Astrocyte of the cerebellum (primary cell): ENCODE measurements at regions not wholly inside any gene's neighbourhood (a gene's known extent, or its start where the extent isn't known, plus 50 kb on each side); places are given as distances from the start of the nearest gene placed in this dataset.

Experiments used
- DNase-seq: peaks from one replicate; pipeline ENCODE4 v3.0.0-alpha.2; 2011; ENCODE audit warnings: low read depth
- H3K4me3 ChIP-seq: 2 replicates; pipeline ENCODE4 v1.5.1; 2011; ENCODE audit warnings: mild to moderate bottlenecking, low read depth, low read length, moderate library complexity
- in situ Hi-C: cut with HindIII; loops from 2 replicates; pipeline ENCODE4 v1.10.0; 2017; ENCODE audit warnings: low sequenced_read_pairs
- TF ChIP-seq, protein P1 (sequence below): IDR thresholded peaks from 2 replicates; pipeline ENCODE4 v1.5.1; 2012; ENCODE audit warnings: low read length, low read depth, moderate library complexity, mild to moderate bottlenecking; ENCODE audit errors: missing control alignments

DNA sequence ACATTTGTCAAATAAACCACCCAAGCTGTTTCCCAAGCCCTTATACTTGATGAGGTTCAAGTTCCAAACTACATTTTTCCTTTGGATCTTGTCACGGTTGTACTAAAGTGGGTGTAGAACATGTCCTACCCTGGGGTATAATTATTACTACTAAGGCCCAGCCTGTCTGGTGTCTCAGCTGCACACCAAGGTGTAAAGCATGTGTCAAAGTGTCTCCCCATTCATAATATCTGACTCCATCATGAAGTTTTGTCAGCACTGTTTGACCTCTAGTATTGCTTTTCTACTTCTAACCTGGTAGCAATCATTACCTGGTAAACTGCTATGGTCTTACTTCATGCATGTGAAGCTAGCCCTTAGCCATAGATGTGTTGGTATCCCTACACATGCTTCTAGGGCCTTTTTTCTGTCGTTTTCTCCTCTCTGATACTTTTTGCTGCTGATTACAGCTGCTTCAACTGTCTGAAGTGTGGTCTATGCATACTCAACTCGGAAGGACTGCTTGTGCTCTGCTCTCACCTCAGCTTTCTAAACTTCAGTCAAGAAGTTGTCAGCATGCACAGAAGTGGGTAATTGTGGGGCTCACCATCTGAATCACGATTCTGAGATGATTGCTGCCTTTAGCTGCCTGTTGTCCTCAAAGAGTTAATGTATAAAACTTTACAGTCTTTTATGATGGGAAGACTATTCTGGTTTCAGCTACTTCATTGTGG is 445.7 kb upstream of the TRIB2 start:
- in situ Hi-C loops, result no loop called here
- no peak for DNase-seq
- no peak overlapping the region for H3K4me3 ChIP-seq
- TF ChIP-seq, protein P1, sequence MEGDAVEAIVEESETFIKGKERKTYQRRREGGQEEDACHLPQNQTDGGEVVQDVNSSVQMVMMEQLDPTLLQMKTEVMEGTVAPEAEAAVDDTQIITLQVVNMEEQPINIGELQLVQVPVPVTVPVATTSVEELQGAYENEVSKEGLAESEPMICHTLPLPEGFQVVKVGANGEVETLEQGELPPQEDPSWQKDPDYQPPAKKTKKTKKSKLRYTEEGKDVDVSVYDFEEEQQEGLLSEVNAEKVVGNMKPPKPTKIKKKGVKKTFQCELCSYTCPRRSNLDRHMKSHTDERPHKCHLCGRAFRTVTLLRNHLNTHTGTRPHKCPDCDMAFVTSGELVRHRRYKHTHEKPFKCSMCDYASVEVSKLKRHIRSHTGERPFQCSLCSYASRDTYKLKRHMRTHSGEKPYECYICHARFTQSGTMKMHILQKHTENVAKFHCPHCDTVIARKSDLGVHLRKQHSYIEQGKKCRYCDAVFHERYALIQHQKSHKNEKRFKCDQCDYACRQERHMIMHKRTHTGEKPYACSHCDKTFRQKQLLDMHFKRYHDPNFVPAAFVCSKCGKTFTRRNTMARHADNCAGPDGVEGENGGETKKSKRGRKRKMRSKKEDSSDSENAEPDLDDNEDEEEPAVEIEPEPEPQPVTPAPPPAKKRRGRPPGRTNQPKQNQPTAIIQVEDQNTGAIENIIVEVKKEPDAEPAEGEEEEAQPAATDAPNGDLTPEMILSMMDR, result no peak

DNA sequence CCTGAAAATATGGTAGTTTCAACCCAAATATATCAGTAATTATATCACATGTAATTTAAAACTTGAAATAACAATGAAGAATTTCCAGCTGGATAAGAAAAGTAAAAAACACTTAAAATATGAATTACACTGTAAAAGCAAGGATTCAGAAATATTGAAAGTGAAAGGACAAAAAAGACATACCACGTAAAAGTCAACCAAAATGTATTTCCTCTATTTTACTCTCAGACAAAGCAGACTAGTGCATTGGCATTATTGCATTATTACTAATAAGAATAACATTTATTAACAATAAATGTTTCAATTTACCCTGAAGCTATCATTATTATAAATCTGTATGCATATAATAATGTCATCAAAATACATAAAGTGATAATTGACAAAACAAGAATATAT is 445.1 kb upstream of the TRIB2 start:
- H3K4me3 ChIP-seq, result no peak overlapping the region
- in situ Hi-C loops, result no loop called here
- no peak for DNase-seq
- TF ChIP-seq, protein P1, result no peak

DNA sequence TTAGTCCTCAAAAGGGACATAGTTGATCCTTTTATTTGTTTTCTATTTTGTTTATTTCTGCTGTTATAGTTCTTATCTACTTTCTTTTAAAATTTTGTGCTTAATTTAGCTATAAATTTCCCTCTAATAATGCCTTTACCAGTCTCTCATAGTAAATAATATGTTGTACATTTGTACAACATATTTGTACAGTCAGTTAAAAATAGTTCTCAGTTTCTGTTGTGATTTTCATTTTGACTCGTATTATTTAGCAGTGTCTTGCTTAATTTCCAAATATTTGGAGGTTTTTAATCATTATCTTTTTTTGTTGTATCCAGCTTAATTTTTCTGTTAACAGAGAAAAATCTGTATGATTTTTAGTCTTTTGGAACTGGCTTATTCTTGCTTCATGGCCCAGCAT is 443.6 kb upstream of the TRIB2 start:
- in situ Hi-C loops, result no loop called here
- no peak for DNase-seq
- no peak overlapping the region for H3K4me3 ChIP-seq
- TF ChIP-seq, protein P1, result no peak

DNA sequence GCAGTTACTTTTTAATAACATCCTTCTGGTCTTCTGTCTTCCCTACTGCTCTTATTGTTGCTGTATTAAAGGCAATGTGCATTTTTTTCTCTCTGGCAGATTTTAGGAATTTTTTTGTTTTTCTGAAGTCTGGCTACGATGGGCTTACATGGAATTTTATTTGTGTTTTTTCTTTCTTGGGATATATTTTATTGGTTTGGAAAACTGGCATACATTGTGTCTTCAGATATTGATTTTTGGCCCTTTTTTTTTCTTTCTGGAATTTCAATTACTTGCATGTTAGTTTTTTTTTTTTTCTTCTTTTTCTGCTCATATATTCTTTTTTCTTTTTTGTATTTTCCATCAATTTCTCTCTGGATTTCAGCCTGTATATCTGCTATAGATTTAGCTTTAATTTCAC is 442.1 kb upstream of the TRIB2 start:
- H3K4me3 ChIP-seq, result no peak overlapping the region
- TF ChIP-seq, protein P1, result no peak
- no peak for DNase-seq
- in situ Hi-C loops, result no loop called here

DNA sequence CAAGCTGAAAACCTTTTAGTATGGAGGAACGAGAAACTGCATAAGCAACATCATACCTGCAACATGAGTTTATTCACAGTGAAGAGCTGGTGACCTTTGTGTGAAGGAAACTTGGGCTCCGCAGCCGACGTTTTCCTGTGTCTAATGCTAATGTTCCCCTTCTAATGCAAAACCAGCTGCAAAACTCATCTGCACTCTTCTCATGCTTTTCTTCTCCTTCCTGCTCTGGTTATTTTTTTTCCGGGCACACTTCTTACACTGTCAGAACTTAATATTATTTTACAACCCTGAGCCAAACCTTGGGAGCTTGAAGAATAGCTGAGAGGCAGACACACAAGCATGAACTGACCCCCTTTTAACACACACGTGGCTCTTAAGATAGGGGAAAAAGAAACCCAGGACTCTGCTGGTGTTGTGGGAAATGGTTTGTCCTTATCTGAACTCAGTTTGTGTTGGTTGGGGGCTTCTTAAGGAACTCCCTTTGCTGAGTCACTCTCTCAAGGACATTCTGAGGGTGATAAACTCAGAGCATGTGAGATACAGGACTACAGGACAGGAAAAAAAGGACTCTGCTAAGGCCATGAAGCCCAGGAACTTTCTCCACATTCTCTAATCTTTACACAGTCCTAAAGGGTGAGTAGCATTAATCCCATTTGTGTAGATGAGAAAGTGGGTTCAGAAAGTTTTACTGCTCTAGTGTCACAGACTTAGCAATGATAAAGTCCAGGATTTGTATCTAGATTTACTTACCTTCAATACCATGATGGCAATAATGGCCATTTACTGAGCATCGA is 439.3 kb upstream of the TRIB2 start:
- TF ChIP-seq, protein P1, result no peak

DNA sequence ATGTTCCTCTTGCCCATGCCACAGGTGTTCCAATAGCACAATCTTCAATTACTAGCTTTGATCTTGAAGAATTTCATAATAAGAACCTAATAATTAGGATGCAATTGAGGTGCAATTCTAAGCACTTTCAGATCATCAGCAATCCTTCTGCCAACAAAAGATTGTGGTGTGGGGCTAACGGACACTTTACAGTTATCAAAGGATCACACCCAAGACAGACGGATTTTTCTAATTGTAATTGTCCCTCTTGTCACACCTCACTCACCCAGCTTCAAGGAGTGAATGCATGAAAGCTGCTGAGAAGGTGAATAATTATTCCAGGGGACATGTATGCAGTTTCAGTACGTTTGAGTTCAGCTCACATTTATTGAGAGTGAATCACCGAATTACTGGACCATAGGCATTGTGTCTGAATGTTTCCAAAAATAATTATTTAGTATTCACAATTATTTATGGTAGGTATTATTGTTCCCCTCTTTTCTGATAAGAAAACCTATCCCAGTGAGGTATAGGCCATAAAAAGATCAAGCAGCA is 438.5 kb upstream of the TRIB2 start:
- no peak overlapping the region for H3K4me3 ChIP-seq
- no peak for DNase-seq
- in situ Hi-C loops, result no loop called here
- TF ChIP-seq, protein P1, result no peak

More for the DNA sequence above, 439.3 kb upstream of the TRIB2 start:
- no peak for DNase-seq
- no peak overlapping the region for H3K4me3 ChIP-seq
- in situ Hi-C loops, result no loop called here
